ENCODE measurements at regions not wholly inside any gene's neighbourhood (a gene's known extent, or its start where the extent isn't known, plus 50 kb on each side); places are given as distances from the start of the nearest gene placed in this dataset.
"Not testable (repeated sequence)": the region's sequence is repeated elsewhere in the genome, so short reads cannot be mapped to it uniquely, and the experiment has no call there.

- not testable (repeated sequence) for TF ChIP-seq YY1 (IDR thresholded peaks at IDR 0.05; ENCODE audit: insufficient read depth, insufficient read length); ZNF274 (IDR thresholded peaks at IDR 0.05; ENCODE audit: low read depth, low read length); SUZ12 (IDR thresholded peaks at IDR 0.05; ENCODE audit: extremely low read depth, insufficient read depth, insufficient read length)
These were observed 1238.6 kb downstream of the TMEM121 start for GRCh38 chr14:106764968-106765369.

All from NT2/D1 (cell line).